Kasumi-1 (cell line): ENCODE measurements at regions not wholly inside any gene's neighbourhood (a gene's known extent, or its start where the extent isn't known, plus 50 kb on each side); places are given as distances from the start of the nearest gene placed in this dataset.
A peak's percentile ranks its signal among the peaks of the same experiment; 100 is the strongest.

ENCODE experiments used
- DNase-seq, 2 experiments: peaks; one replicate each; lab custom pipeline; 2025; lab: John Stamatoyannopoulos, UW

DNA sequence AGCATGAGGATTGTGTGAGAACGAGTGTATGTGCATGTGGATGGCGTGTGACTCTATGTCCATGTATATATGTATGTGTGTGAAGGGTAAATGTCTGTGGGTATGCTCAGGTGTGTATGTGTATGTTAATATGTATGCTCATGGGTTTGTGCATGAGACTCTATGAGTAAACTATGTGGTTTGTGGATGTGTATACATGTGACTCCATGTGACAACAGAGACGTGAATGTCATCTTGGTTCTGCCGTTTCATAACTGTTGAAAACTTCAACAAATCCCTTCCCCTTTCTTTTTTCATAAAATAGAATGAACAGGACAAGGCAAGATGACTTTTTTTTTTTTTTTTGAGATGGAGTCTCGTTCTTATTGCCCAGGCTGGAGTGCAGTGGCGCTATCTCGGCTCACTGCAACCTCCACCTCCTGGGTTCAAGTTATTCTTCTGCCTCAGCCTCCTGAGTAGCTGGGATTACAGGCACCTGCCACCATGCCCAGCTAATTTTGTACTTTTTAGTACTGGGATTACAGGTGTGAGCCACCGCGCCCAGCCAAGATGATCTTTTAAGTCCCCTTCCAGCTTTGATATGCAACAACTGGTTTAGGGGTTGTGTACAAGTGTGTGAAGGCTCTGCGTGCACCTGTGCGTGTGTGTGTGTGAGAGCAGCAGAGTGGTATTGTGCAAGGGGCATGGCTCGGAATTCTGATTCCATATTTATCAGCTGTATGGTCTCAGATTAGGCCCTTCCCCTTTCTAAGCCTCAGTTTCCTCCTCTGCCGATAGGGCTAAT, 106.3 kb downstream of the EBNA1BP2 start:
- no peak for DNase-seq

GRCh38 chr1:43065191-43065590, 106.5 kb upstream of the SLC2A1 start:
- DNase-seq: no peak

DNA sequence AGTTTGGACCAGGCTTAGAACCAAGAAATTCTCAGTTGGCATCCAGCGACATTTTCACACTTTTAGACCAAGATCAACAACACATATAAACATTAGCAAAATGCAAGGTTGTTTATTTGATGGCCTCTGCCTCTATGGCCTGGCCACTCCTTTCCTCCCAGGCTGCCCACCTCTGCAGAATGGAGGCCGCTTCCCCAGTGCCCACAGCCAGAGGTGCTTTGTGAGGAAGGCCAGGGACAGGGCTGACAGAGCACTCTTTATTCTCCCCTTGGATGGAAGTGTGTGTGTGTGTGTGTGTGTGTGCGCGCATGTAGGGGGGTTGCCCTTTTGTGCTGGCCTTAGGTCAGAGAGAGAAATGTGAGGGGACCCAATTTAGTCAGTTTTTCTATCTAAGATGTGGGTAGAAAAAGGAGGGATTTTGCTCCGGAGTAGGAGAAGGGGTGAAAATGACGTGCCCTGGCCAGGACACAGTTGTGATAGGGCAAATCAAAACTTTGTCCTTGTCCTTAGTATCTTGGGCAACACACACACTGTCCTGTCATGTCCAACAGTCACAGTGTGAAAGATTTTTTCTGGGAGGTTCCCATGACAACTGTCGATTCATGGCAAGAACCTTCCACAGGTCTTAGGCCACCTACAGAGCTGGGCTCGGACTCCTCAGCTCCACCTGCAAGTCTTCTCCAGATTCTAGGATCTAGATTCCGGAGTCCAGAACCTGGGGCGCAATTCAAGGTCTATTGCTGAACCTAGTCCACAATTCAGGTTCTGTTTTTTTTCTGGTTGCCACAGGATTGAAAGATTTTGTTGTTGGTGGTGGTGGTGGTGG, 104.9 kb upstream of the SLC2A1 start:
- DNase-seq: no peak

DNA sequence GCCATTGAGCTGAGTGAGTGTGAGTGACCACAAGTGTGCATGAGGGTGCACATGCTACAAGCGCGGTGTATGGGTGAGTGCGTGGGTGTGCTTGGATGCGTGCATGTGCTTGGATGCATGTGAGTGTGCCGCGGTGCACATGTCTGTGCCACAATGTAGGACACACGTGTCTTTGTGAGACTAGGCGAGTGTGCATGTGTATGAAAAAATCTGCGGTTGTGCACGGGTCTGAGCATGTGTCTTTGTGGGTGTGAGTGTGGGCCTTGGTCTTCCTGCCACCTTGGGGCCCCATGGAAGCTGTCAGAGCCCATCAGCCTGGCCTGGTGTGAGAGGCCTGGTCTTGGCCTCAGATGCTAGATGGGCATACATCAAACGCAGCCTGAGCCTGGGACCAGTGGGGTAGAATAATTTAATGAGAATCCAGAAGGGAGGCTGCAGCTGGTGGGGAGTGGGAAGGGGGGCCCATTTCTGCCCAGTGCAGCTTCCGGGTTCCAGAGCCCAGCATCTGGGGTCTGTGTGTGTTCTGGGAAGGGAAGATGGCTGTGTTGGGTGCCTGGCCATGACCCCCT, 103.9 kb upstream of the SLC2A1 start:
- DNase-seq: no peak

DNA sequence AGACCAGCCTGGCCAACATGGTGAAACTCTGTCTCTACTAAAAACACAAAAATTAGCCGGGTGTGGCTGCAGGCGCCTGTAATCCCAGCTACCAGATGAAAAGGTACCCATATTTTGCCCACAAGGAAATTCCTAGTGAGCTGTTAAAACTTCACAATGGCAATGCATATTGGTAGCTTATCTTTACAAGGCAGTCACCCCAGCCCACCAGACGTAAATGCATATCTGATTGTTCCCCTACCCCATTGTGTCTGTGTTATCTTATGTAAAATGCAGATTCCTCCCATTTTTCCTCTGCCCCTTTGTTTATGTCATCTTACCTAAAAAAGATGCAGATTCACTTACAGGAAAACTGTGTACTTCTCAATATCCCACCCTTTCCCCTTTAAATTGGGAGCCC, 103.1 kb upstream of the SLC2A1 start:
- no peak for DNase-seq

DNA sequence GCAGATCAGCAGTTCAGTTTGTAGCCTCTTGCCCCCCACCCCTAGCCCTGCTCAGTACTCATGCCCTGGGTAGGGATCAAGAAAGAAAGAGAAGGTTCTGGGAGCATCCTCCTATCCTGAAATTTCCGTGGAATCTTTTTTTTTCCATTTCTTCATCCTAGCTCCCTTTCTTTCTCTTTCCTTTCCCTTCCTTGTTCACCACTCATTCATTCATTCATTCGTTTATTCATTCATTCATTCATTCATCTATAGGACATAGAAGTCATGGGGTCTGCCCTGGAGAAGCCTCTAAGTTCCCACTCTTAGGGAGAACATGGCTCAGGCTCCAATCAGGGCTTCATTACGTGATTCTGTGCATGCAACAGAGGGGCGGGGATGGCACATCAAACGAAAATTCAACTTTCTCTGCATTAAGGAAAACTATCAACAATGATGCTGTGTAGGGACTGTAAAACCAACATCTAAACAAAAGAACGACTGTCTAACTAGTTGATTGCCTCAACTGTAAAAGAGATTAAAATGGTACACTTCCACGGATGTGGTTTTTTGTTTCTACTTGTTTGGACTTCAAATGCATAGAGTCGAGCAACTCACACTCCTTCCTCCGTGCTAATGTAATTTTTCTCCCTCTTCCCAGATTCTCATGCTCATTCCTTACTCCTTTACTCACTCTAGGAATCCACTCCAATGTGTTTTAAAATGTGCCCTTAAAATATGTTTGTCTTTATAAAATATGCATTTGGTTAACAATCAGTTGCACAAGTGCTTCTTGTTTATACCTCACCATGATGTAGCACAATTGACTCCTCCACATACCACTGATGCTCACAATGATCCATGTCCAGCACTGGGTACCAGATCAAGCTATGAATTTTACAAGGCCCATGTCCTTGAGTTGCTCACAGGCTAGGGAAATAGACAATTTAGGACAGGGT, 101.2 kb upstream of the SLC2A1 start:
- DNase-seq: no peak

- peak; percentile 14 to 19 for DNase-seq
These were observed 100.1 kb upstream of the SLC2A1 start for GRCh38 chr1:43058545-43059360.

DNA sequence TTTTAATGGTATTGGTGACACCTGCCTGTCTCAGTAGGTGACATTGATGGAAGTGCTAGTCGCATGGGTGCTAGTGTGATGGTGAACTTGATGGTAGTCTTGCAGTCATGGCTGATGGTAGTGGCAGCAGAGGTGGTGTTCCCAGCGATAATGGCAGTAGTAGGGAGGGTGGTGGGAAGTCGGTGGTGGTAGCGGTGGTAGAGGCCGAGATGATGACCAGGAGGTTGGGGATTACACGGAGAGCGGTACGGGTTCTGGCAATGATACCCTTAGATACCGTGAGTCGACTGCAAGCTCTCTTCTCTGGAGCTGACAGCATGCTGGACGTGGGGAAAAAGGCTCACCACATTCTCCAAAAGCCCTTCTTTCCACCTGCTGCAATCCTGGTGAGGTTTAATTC, 99.4 kb upstream of the SLC2A1 start:
- DNase-seq: no peak

DNA sequence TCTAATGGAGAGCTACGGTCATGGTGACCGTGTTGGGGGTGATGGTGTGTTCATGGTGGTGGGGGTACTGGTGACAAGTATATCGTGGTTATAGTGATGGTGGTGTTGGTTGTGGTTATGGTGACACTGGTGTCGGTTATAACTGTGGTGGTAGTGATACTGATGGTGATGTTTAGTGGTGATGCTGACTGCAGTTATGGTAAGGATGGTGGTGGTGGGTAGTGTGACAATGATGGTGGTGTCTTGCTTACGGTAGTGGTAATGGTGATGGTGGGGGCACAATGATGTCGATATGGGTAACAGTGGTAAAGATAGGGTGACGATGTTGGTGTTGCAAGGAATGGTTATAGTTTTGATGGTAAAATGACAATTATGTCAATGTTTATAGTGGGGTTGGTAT, 98.9 kb upstream of the SLC2A1 start:
- DNase-seq: no peak

DNA sequence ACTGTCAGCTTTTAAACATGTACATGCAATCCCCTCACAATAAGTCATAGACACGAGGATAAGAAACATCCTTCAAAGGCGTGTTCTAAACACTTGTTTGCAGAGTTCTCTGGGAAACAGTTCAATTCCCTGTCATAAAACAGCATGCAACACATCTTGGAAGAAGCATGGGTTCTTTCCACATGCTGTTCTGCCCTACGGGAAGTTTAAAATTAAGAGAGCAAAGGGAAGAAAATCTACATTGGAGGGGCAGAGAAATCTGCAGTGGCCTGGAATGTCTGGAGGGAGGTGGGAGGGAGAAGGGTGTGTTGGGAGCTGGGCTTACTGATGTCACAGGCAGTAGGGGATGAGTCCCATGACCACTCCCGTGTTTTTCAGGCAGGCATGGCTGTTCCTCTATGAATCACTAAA, 98.3 kb upstream of the SLC2A1 start:
- DNase-seq: no peak

- no peak for DNase-seq
These were observed 97.8 kb upstream of the SLC2A1 start for GRCh38 chr1:43056460-43056859.

- no peak for DNase-seq
These were observed 96.3 kb upstream of the SLC2A1 start for GRCh38 chr1:43054961-43055360.

- no peak for DNase-seq
These were observed 94.2 kb upstream of the SLC2A1 start for GRCh38 chr1:43052786-43053439.

DNA sequence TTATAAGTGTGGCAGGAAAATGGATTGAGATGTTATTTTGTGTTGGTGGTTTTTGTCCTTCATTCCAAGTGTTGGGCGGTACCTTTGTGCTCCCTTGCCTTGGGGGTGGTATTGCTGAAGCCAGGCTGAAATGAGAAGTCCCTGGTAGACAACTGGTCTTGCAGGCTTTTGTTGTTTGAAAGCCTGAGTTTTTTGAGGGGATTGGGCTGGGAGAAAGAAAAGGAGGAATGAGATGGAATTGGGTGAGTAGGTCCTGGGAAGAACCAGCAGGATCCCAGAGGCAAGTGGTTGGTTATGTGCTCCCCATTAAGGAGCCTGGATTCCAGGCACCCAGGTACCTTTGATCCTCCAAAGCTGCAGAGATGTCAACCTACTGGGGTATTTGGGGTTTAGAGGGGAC, 93.7 kb upstream of the SLC2A1 start:
- DNase-seq: no peak

GRCh38 chr1:43049481-43049880, 90.8 kb upstream of the SLC2A1 start:
- DNase-seq: no peak

GRCh38 chr1:43048601-43049011, 89.9 kb upstream of the SLC2A1 start:
- no peak for DNase-seq

- no peak for DNase-seq
These were observed 88.5 kb upstream of the SLC2A1 start for GRCh38 chr1:43047135-43047534.

- no peak for DNase-seq
These were observed 86.1 kb upstream of the SLC2A1 start for GRCh38 chr1:43044572-43045361.

- no peak for DNase-seq
These were observed 85.0 kb upstream of the SLC2A1 start for GRCh38 chr1:43043695-43044094.
